ENCODE measurements at regions not wholly inside any gene's neighbourhood (a gene's known extent, or its start where the extent isn't known, plus 50 kb on each side); places are given as distances from the start of the nearest gene placed in this dataset.

GRCh38 chr18:45430041-45430440, 185.2 kb upstream of the SLC14A2 start:
- no peak for DNase-seq (ENCODE audit: low spot score)

- DNase-seq (ENCODE audit: low spot score) = no peak
Observed at GRCh38 chr18:45435810-45436209, 179.5 kb upstream of the SLC14A2 start.

- DNase-seq (ENCODE audit: low spot score) = no peak
Observed at GRCh38 chr18:45437366-45437765, 177.9 kb upstream of the SLC14A2 start.

- DNase-seq (ENCODE audit: low spot score) = no peak
Observed at GRCh38 chr18:45439851-45440645, 175.2 kb upstream of the SLC14A2 start.

GRCh38 chr18:45441110-45441847, 174.0 kb upstream of the SLC14A2 start:
- no peak for DNase-seq (ENCODE audit: low spot score)

GRCh38 chr18:45444040-45444439, 171.2 kb upstream of the SLC14A2 start:
- DNase-seq (ENCODE audit: low spot score) = no peak

- DNase-seq (ENCODE audit: low spot score) = no peak
Observed at GRCh38 chr18:45447355-45448265, 167.7 kb upstream of the SLC14A2 start.

GRCh38 chr18:45448871-45449270, 166.4 kb upstream of the SLC14A2 start:
- DNase-seq (ENCODE audit: low spot score) = no peak

GRCh38 chr18:45449418-45450227, 165.7 kb upstream of the SLC14A2 start:
- DNase-seq (ENCODE audit: low spot score) = peak; percentile 47

GRCh38 chr18:45456090-45457021, 158.9 kb upstream of the SLC14A2 start:
- DNase-seq (ENCODE audit: low spot score) = no peak

- DNase-seq (ENCODE audit: low spot score) = peak; percentile 35
Observed at GRCh38 chr18:45458033-45458432, 157.2 kb upstream of the SLC14A2 start.

- DNase-seq (ENCODE audit: low spot score) = no peak
Observed at GRCh38 chr18:45462179-45462578, 153.1 kb upstream of the SLC14A2 start.

GRCh38 chr18:45463451-45463850, 151.8 kb upstream of the SLC14A2 start:
- no peak for DNase-seq (ENCODE audit: low spot score)

GRCh38 chr18:45464619-45465018, 150.7 kb upstream of the SLC14A2 start:
- no peak for DNase-seq (ENCODE audit: low spot score)

- DNase-seq (ENCODE audit: low spot score) = no peak
Observed at GRCh38 chr18:45467293-45467692, 148.0 kb upstream of the SLC14A2 start.

GRCh38 chr18:45467945-45468344, 147.3 kb upstream of the SLC14A2 start:
- DNase-seq (ENCODE audit: low spot score) = no peak

GRCh38 chr18:45478889-45479288, 136.4 kb upstream of the SLC14A2 start:
- no peak for DNase-seq (ENCODE audit: low spot score)

- no peak for DNase-seq (ENCODE audit: low spot score)
Observed at GRCh38 chr18:45480219-45481015, 134.9 kb upstream of the SLC14A2 start.

- no peak for DNase-seq (ENCODE audit: low spot score)
Observed at GRCh38 chr18:45481821-45482220, 133.5 kb upstream of the SLC14A2 start.

- no peak for DNase-seq (ENCODE audit: low spot score)
Observed at GRCh38 chr18:45482286-45482685, 133.0 kb upstream of the SLC14A2 start.

All from globus pallidus (tissue), 1 donor.